Endothelial cell (in vitro differentiated cells): ENCODE measurements at regions not wholly inside any gene's neighbourhood (a gene's known extent, or its start where the extent isn't known, plus 50 kb on each side); places are given as distances from the start of the nearest gene placed in this dataset.

Experiments used
- DNase-seq: peaks from one replicate; pipeline ENCODE4 v3.0.0; 2021; ENCODE audit warnings: low spot score
- H3K27ac Mint-ChIP-seq: one replicate; pipeline ENCODE4 v1.8.0; 2021; ENCODE audit warnings: mixed read lengths, inconsistent platforms; ENCODE audit not compliant: unreplicated experiment
- H3K27me3 Mint-ChIP-seq: one replicate; pipeline ENCODE4 v1.8.0; 2021; ENCODE audit warnings: mild to moderate bottlenecking, moderate library complexity, mixed read lengths, inconsistent platforms; ENCODE audit not compliant: unreplicated experiment
- H3K36me3 Mint-ChIP-seq: one replicate; pipeline ENCODE4 v1.8.0; 2021; ENCODE audit warnings: mild to moderate bottlenecking, low read depth, mixed read lengths, inconsistent platforms; ENCODE audit not compliant: unreplicated experiment
- H3K4me1 Mint-ChIP-seq: one replicate; pipeline ENCODE4 v1.8.0; 2021; ENCODE audit warnings: mild to moderate bottlenecking, mixed read lengths, inconsistent platforms; ENCODE audit not compliant: unreplicated experiment
- H3K4me3 Mint-ChIP-seq: one replicate; pipeline ENCODE4 v1.8.0; 2021; ENCODE audit warnings: mild to moderate bottlenecking, mixed read lengths, inconsistent platforms; ENCODE audit not compliant: unreplicated experiment
- H3K9me3 Mint-ChIP-seq: one replicate; pipeline ENCODE4 v1.8.0; 2021; ENCODE audit warnings: mixed read lengths, inconsistent platforms; ENCODE audit not compliant: unreplicated experiment
- CTCF ChIP-seq: fragments of 200-600 bp; sonication (generic); IDR thresholded peaks from one replicate; pipeline ENCODE4 v1.5.0; 2021; ENCODE audit warnings: antibody characterized with exemption; ENCODE audit not compliant: unreplicated experiment

GRCh38 chr2:145423809-145424208 is 903.9 kb upstream of the ZEB2 start:
- H3K4me1 Mint-ChIP-seq, result no peaks in the 10 kb centered on the region
- H3K36me3 Mint-ChIP-seq, result no peaks in the 10 kb centered on the region
- peaks cover 9% of the 10 kb centered on the region for H3K9me3 Mint-ChIP-seq
- no peak for DNase-seq
- no peaks in the 10 kb centered on the region for H3K27me3 Mint-ChIP-seq
- no peak for TF ChIP-seq CTCF
- H3K4me3 Mint-ChIP-seq, result no peak overlapping the region
- no peak overlapping the region for H3K27ac Mint-ChIP-seq

GRCh38 chr2:145422576-145422975 is 902.7 kb upstream of the ZEB2 start:
- Mint-ChIP-seq H3K4me3 (no peak overlapping the region), H3K27ac (no peak overlapping the region), H3K4me1 (no peaks in the 10 kb centered on the region), H3K9me3 (peaks cover 9% of the 10 kb centered on the region), H3K27me3 (no peaks in the 10 kb centered on the region), H3K36me3 (no peaks in the 10 kb centered on the region)
- DNase-seq, result no peak
- no peak for TF ChIP-seq CTCF

- Mint-ChIP-seq H3K36me3 (no peaks in the 10 kb centered on the region), H3K27ac (no peak overlapping the region), H3K4me1 (no peaks in the 10 kb centered on the region), H3K4me3 (no peak overlapping the region), H3K27me3 (no peaks in the 10 kb centered on the region), H3K9me3 (peaks cover 9% of the 10 kb centered on the region)
- no peak for TF ChIP-seq CTCF
- DNase-seq, result no peak
Measured at GRCh38 chr2:145421841-145422240, 901.9 kb upstream of the ZEB2 start.

GRCh38 chr2:145416640-145417039 is 896.7 kb upstream of the ZEB2 start:
- Mint-ChIP-seq H3K36me3 (no peaks in the 10 kb centered on the region), H3K9me3 (peaks cover 4% of the 10 kb centered on the region), H3K4me3 (no peak overlapping the region), H3K27me3 (no peaks in the 10 kb centered on the region), H3K27ac (no peak overlapping the region), H3K4me1 (no peaks in the 10 kb centered on the region)
- no peak for TF ChIP-seq CTCF
- DNase-seq, result no peak

- no peak overlapping the region for H3K4me3 Mint-ChIP-seq
- DNase-seq, result no peak
- no peaks in the 10 kb centered on the region for H3K27me3 Mint-ChIP-seq
- H3K27ac Mint-ChIP-seq, result no peak overlapping the region
- no peaks in the 10 kb centered on the region for H3K4me1 Mint-ChIP-seq
- no peaks in the 10 kb centered on the region for H3K36me3 Mint-ChIP-seq
- no peak for TF ChIP-seq CTCF
- no peaks in the 10 kb centered on the region for H3K9me3 Mint-ChIP-seq
Measured at GRCh38 chr2:145415151-145415550, 895.2 kb upstream of the ZEB2 start.
